Naive thymus-derived CD4-positive, alpha-beta T cell (primary cell): ENCODE measurements at regions not wholly inside any gene's neighbourhood (a gene's known extent, or its start where the extent isn't known, plus 50 kb on each side); places are given as distances from the start of the nearest gene placed in this dataset.

ENCODE experiments used
- ATAC-seq: fragments of 150-1000 bp; cut with Tn5 transposase; 2 replicates; pipeline ENCODE4 v1.10.0; 2021; ENCODE audit warnings: mild to moderate bottlenecking, moderate library complexity
- CTCF ChIA-PET: fragments of 350-600 bp; sonication (Branson Sonifier 250); formaldehyde crosslinking; loops from one replicate; lab custom pipeline; 2021; ENCODE audit warnings: antibody characterized with exemption; lab: Charles Lee
- POLR2A ChIA-PET: fragments of 350-600 bp; sonication (Branson Sonifier 250); formaldehyde crosslinking; loops from one replicate; lab custom pipeline; 2021; ENCODE audit warnings: antibody characterized with exemption, inconsistent platforms; lab: Charles Lee
- DNase-seq, 9 donors: peaks; one replicate each; pipeline versions ENCODE4 v3.0.0 to v3.0.0-alpha.2; 2020 to 2022; ENCODE audit warnings: mixed read lengths in 1 of 9
- H3K27ac ChIP-seq: one replicate; pipeline ENCODE4 v1.7.0; 2013; ENCODE audit warnings: mild to moderate bottlenecking, low read depth, low read length, moderate library complexity
- H3K27me3 ChIP-seq, 2 donors: one replicate each; pipeline ENCODE4 v1.7.0; 2013; ENCODE audit warnings: low read length in 2 of 2, mild to moderate bottlenecking in 2 of 2, moderate library complexity in 2 of 2; ENCODE audit not compliant: control insufficient read depth in 2 of 2, insufficient read depth in 2 of 2
- H3K36me3 ChIP-seq, 3 experiments: 1 replicate in 2 of 3; 2 replicates in 1 of 3; pipeline ENCODE4 v1.7.0; 2013; ENCODE audit warnings: low read length in 3 of 3, mild to moderate bottlenecking in 3 of 3, moderate library complexity in 1 of 3; ENCODE audit not compliant: insufficient read depth in 3 of 3, control insufficient read depth in 2 of 3
- H3K4me1 ChIP-seq, 2 donors: one replicate each; pipeline ENCODE4 v1.7.0; 2013; ENCODE audit warnings: low read length in 2 of 2, mild to moderate bottlenecking in 2 of 2, moderate library complexity in 1 of 2; ENCODE audit not compliant: control insufficient read depth in 2 of 2, insufficient read depth in 2 of 2
- H3K4me3 ChIP-seq: 2 replicates; pipeline ENCODE4 v1.7.0; 2013; ENCODE audit warnings: mild to moderate bottlenecking, low read length
- H3K9me3 ChIP-seq, 3 experiments: 1 replicate in 2 of 3; 2 replicates in 1 of 3; pipeline ENCODE4 v1.7.0; 2013; ENCODE audit warnings: low read length in 3 of 3; ENCODE audit not compliant: control insufficient read depth in 2 of 3
- H3K27ac Mint-ChIP-seq, 9 donors: one replicate each; pipeline ENCODE4 v1.8.0; 2020 to 2022; ENCODE audit warnings: mixed read lengths in 9 of 9, mild to moderate bottlenecking in 8 of 9, moderate library complexity in 5 of 9, inconsistent platforms in 2 of 9
- H3K27me3 Mint-ChIP-seq, 5 donors: one replicate each; pipeline ENCODE4 v1.8.0; 2021 to 2022; ENCODE audit warnings: mixed read lengths in 5 of 5, mild to moderate bottlenecking in 1 of 5
- H3K36me3 Mint-ChIP-seq, 5 donors: one replicate each; pipeline ENCODE4 v1.8.0; 2020 to 2022; ENCODE audit warnings: mixed read lengths in 5 of 5, mild to moderate bottlenecking in 3 of 5, inconsistent platforms in 1 of 5
- H3K4me1 Mint-ChIP-seq, 7 donors: one replicate each; pipeline ENCODE4 v1.8.0; 2020 to 2022; ENCODE audit warnings: mixed read lengths in 7 of 7, mild to moderate bottlenecking in 3 of 7, inconsistent platforms in 1 of 7
- H3K4me3 Mint-ChIP-seq, 10 donors: one replicate each; pipeline ENCODE4 v1.8.0; 2020 to 2022; ENCODE audit warnings: mild to moderate bottlenecking in 10 of 10, mixed read lengths in 10 of 10, moderate library complexity in 6 of 10, inconsistent platforms in 2 of 10
- H3K9me3 Mint-ChIP-seq, 11 donors: one replicate each; pipeline ENCODE4 v1.8.0; 2020 to 2022; ENCODE audit warnings: mixed read lengths in 11 of 11, mild to moderate bottlenecking in 4 of 11, inconsistent platforms in 1 of 11, moderate library complexity in 1 of 11
- intact Hi-C, 2 donors: fragments of 100-400 bp; cut with micrococcal nuclease; formaldehyde crosslinking; loops; one replicate each; pipeline ENCODE4 v1.15.1; 2023

DNA sequence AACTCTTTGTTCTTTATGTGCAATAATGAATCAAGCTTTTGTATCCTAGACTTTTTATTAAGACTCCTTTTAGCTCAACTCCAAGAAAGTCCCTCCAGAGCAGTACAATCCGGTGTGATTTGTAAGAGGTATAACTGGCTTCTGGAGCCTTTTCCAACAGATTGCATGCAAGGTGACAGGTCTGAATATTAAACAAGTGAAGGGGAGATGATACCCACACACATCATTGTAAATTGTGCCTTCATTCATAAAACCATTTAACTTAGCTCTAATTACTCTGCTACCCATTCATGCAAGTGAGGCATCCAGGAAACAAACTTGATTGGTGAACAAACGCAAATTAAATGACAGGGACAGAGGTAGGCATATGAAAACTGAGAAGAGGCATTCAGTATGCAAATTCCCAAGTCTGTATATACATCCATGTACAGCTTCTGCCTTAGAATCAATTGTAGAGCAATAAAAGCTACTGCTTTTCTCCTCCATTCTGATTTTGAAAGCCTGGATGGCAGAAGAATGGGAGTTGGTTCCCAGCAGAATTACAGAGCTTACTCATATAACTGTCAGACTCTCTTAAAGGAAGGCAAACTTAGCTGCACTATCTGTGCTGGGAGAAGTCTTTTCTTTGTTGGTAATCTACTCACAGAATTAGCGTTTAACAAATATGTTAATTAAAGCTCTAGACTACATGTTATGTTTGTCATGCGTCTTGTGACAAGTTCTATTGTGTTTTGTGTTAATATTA, 261.0 kb upstream of the CDH6 start:
- ATAC-seq = no peak
- intact Hi-C loops = no loop called here
- H3K4me3 Mint-ChIP-seq = no peak overlapping the region
- H3K27ac Mint-ChIP-seq = no peak overlapping the region
- ChIA-PET CTCF (no interaction called here), POLR2A (no interaction called here)
- no peaks in the 10 kb centered on the region for H3K9me3 ChIP-seq
- H3K36me3 Mint-ChIP-seq = no peaks in the 10 kb centered on the region
- H3K27ac ChIP-seq = no peak overlapping the region
- no peaks in the 10 kb centered on the region for H3K27me3 Mint-ChIP-seq
- H3K4me1 ChIP-seq = no peaks in the 10 kb centered on the region
- no peaks in the 10 kb centered on the region for H3K36me3 ChIP-seq
- no peaks in the 10 kb centered on the region for H3K27me3 ChIP-seq
- H3K4me3 ChIP-seq = no peak overlapping the region
- H3K9me3 Mint-ChIP-seq = peaks cover under 1 to 12% (median 4%) of the 10 kb centered on the region in 11 donors
- no peaks in the 10 kb centered on the region for H3K4me1 Mint-ChIP-seq
- DNase-seq = no peak

DNA sequence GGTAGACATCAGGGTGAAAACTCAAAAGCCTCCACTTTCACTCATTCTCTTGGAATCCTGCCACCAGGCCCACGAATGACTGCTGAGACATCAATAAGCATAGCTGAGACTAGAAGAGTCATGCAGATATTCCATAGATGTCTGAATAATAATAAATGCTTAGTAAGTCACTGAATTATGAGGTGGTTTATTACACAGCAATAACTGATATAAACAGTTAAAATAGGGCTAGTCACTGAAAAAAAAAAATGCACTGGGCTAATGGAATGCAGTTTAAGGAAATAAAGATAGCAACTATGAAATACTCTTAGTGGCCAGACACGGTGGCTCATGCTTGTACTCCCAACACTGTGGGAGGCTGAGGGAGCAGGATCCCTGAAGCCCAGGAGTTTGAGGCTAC, 262.8 kb upstream of the CDH6 start:
- H3K4me3 ChIP-seq = no peak overlapping the region
- Mint-ChIP-seq H3K27ac (peak overlapping the region in 1 of 9 donors; percentile 26), H3K9me3 (peaks cover 0 to 11% (median 4%) of the 10 kb centered on the region in 11 donors), H3K27me3 (no peaks in the 10 kb centered on the region), H3K4me3 (no peak overlapping the region), H3K4me1 (no peaks in the 10 kb centered on the region), H3K36me3 (no peaks in the 10 kb centered on the region)
- H3K27me3 ChIP-seq = no peaks in the 10 kb centered on the region
- POLR2A ChIA-PET = no interaction called here
- no peaks in the 10 kb centered on the region for H3K4me1 ChIP-seq
- no peaks in the 10 kb centered on the region for H3K36me3 ChIP-seq
- H3K9me3 ChIP-seq = no peaks in the 10 kb centered on the region
- CTCF ChIA-PET = no interaction called here
- intact Hi-C loops = no loop called here
- DNase-seq (no peak), ATAC-seq (no peak)
- H3K27ac ChIP-seq = no peak overlapping the region

DNA sequence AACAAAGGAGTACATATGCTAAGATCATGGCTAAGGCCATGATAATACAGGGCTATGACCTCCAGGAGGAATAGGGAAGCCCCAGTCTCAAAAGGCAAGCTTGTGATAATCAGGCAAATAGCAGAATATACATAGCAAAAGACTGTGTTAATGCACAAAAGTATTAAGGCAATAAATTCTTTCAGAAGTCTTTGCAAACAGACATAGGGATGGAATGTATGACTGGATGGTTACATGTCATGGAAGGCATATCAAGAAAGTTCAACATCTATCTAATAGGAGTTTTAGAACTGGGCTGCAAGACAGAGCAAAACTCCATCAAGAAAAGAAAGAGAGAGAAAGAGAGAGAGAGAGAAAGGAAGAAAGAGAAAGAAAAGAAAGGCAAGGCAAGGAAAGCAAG, 264.5 kb upstream of the CDH6 start:
- no peak for ATAC-seq
- no peak overlapping the region for H3K4me3 ChIP-seq
- CTCF ChIA-PET = no interaction called here
- Mint-ChIP-seq H3K4me3 (no peak overlapping the region), H3K9me3 (peaks cover 0 to 18% (median 5%) of the 10 kb centered on the region in 11 donors), H3K27me3 (no peaks in the 10 kb centered on the region), H3K4me1 (no peaks in the 10 kb centered on the region), H3K27ac (no peak overlapping the region), H3K36me3 (no peaks in the 10 kb centered on the region)
- POLR2A ChIA-PET = no interaction called here
- H3K27me3 ChIP-seq = no peaks in the 10 kb centered on the region
- no peaks in the 10 kb centered on the region for H3K4me1 ChIP-seq
- intact Hi-C loops = no loop called here
- H3K9me3 ChIP-seq = no peaks in the 10 kb centered on the region
- no peak for DNase-seq
- H3K27ac ChIP-seq = no peak overlapping the region
- H3K36me3 ChIP-seq = no peaks in the 10 kb centered on the region

DNA sequence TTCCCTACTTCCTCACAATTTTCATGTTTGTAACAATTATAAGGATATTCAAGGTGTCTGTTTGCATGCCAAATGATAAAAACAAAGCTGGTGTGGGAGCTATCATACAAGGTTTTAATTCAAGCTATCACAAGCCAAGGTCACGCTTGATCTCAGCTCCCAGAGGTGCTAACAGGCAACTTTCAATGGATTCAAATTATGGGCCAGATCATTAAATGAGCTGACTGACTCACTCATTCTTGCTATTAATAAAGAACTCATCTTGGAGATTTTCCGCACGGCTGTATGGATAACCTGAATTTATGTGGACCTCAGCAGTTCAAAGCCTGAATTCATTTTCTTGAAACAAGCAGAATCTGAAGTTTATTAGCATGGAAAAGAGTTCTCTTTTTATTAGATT, 267.3 kb upstream of the CDH6 start:
- no peaks in the 10 kb centered on the region for H3K4me1 Mint-ChIP-seq
- CTCF ChIA-PET = no interaction called here
- H3K9me3 Mint-ChIP-seq = peaks cover 0 to 28% (median 6%) of the 10 kb centered on the region in 11 donors
- no peak overlapping the region for H3K27ac Mint-ChIP-seq
- DNase-seq (no peak), ATAC-seq (no peak)
- no peaks in the 10 kb centered on the region for H3K36me3 ChIP-seq
- no peaks in the 10 kb centered on the region for H3K4me1 ChIP-seq
- H3K27ac ChIP-seq = no peak overlapping the region
- POLR2A ChIA-PET = no interaction called here
- H3K9me3 ChIP-seq = no peaks in the 10 kb centered on the region
- H3K4me3 Mint-ChIP-seq = no peak overlapping the region
- H3K36me3 Mint-ChIP-seq = no peaks in the 10 kb centered on the region
- H3K27me3 ChIP-seq = no peaks in the 10 kb centered on the region
- intact Hi-C loops = no loop called here
- H3K4me3 ChIP-seq = no peak overlapping the region
- no peaks in the 10 kb centered on the region for H3K27me3 Mint-ChIP-seq

DNA sequence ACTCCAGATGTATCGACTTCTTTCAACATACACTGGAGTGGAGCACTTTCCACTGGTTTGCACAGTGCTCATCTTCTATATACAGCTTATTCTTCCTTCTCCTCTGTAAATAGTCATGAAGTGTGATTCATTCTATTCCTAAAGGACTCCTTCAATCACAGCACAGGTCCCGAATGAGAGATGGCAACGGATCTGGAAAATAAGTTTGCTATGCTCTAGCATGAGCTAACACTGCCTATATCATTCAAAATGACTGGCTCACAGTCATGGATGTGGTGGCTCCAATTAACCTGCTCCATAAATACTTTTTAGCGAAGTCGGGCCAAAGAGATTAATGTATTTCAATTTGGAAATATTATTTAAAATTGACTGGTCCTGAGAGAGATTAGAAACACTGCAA, 272.1 kb upstream of the CDH6 start:
- H3K9me3 ChIP-seq = no peaks in the 10 kb centered on the region
- Mint-ChIP-seq H3K4me1 (no peaks in the 10 kb centered on the region), H3K9me3 (peaks cover 2 to 24% (median 9%) of the 10 kb centered on the region in 11 donors), H3K36me3 (no peaks in the 10 kb centered on the region), H3K27me3 (no peaks in the 10 kb centered on the region), H3K4me3 (no peak overlapping the region), H3K27ac (no peak overlapping the region)
- CTCF ChIA-PET = no interaction called here
- H3K36me3 ChIP-seq = no peaks in the 10 kb centered on the region
- POLR2A ChIA-PET = no interaction called here
- no peak for DNase-seq
- no peaks in the 10 kb centered on the region for H3K27me3 ChIP-seq
- ATAC-seq = no peak
- no peak overlapping the region for H3K4me3 ChIP-seq
- no peak overlapping the region for H3K27ac ChIP-seq
- no peaks in the 10 kb centered on the region for H3K4me1 ChIP-seq
- intact Hi-C loops = no loop called here

DNA sequence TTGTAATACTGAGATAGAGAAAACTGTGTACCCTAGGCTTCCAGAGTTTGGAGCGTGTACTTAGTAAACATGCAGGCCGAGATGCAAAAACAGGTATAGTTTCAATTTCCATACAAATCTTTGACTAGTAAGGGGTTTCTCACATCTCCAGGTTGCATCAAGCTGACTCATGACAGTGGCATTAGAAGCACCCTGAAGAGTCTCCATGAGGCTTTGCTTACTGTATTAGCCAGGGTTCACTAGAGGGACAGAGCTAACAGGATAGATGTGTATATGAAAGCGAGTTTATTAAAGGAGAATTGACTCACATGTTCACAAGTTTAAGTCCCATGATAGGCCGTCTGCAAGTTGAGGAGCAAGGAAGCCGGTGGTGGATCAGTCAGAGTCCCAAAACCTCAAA, 275.3 kb upstream of the CDH6 start:
- no peaks in the 10 kb centered on the region for H3K36me3 Mint-ChIP-seq
- H3K36me3 ChIP-seq = no peaks in the 10 kb centered on the region
- no peak for DNase-seq
- no peak overlapping the region for H3K27ac ChIP-seq
- ATAC-seq = no peak
- no peak overlapping the region for H3K4me3 Mint-ChIP-seq
- H3K4me1 ChIP-seq = no peaks in the 10 kb centered on the region
- H3K4me1 Mint-ChIP-seq = no peaks in the 10 kb centered on the region
- ChIA-PET POLR2A (no interaction called here), CTCF (no interaction called here)
- H3K9me3 ChIP-seq = no peaks in the 10 kb centered on the region
- peaks cover 2 to 11% (median 8%) of the 10 kb centered on the region in 11 donors for H3K9me3 Mint-ChIP-seq
- H3K4me3 ChIP-seq = no peak overlapping the region
- H3K27me3 Mint-ChIP-seq = no peaks in the 10 kb centered on the region
- H3K27ac Mint-ChIP-seq = no peak overlapping the region
- intact Hi-C loops = no loop called here
- H3K27me3 ChIP-seq = no peaks in the 10 kb centered on the region

DNA sequence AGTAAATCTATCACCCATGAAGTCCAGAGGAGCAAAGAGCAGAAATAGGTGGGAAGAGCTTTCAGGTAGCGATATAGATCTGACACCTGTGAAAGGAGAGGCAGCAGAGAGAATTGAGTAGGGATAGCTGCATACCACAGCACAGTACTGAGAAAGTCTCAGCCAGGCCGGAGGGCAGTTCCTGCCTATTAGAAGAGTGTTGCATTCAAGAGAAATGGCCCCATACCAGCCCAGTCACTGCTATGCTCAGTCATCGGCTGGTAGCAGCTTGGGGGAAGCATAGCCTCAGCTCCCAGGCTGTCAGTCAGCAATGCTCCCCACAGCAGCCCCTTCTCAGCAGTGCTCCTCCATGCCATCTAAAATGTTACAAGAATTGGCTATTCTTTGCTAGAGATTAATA, 285.1 kb upstream of the CDH6 start:
- intact Hi-C loops = no loop called here
- POLR2A ChIA-PET = no interaction called here
- H3K9me3 ChIP-seq = no peaks in the 10 kb centered on the region
- H3K36me3 ChIP-seq = no peaks in the 10 kb centered on the region
- H3K27ac ChIP-seq = no peak overlapping the region
- Mint-ChIP-seq H3K27me3 (no peaks in the 10 kb centered on the region), H3K4me3 (no peak overlapping the region), H3K27ac (no peak overlapping the region), H3K4me1 (no peaks in the 10 kb centered on the region), H3K36me3 (no peaks in the 10 kb centered on the region), H3K9me3 (peaks cover 0 to 16% (median 8%) of the 10 kb centered on the region in 11 donors)
- H3K4me1 ChIP-seq = no peaks in the 10 kb centered on the region
- H3K27me3 ChIP-seq = no peaks in the 10 kb centered on the region
- no peak for DNase-seq
- ATAC-seq = no peak
- CTCF ChIA-PET = no interaction called here
- no peak overlapping the region for H3K4me3 ChIP-seq
